ENCODE measurements at regions not wholly inside any gene's neighbourhood (a gene's known extent, or its start where the extent isn't known, plus 50 kb on each side); places are given as distances from the start of the nearest gene placed in this dataset.
"Not testable (repeated sequence)": the region's sequence is repeated elsewhere in the genome, so short reads cannot be mapped to it uniquely, and the experiment has no call there.

- Mint-ChIP-seq H3K9me3 (peaks cover 32% of the 10 kb centered on the region), H3K4me1 (ENCODE audit: low read depth) (no peaks in the 10 kb centered on the region), H3K36me3 (ENCODE audit: low read depth) (no peaks in the 10 kb centered on the region), H3K27ac (no peak overlapping the region), H3K4me3 (no peak overlapping the region), H3K27me3 (no peaks in the 10 kb centered on the region)
- no peak for DNase-seq
These were observed 427.7 kb downstream of the PRELID2 start for GRCh38 chr5:145407300-145408047.

DNA sequence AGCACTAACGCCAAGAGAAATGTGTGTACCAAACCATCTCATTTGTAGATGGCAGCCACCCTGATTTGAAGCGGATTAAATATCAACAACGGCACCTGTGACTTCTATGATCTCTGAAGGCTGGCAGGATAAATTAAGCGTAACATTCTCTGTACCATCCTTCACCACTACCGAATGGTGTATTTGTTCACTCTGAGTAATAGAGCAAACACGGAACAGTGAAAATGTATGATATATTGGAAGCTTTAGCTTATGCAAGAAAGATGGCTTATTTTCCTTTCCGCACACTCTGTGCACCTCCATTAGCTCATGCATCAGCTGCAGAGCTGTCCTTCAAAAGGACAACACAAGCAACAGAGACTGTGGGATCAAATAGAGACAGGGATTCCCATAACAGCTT is 431.1 kb downstream of the PRELID2 start:
- Mint-ChIP-seq H3K9me3 (peaks cover 28% of the 10 kb centered on the region), H3K4me3 (no peak overlapping the region), H3K4me1 (ENCODE audit: low read depth) (no peaks in the 10 kb centered on the region), H3K36me3 (ENCODE audit: low read depth) (no peaks in the 10 kb centered on the region), H3K27me3 (no peaks in the 10 kb centered on the region), H3K27ac (no peak overlapping the region)
- DNase-seq, result no peak

- no peak overlapping the region for H3K4me3 Mint-ChIP-seq
- no peaks in the 10 kb centered on the region for H3K27me3 Mint-ChIP-seq
- no peaks in the 10 kb centered on the region for H3K36me3 Mint-ChIP-seq (ENCODE audit: low read depth)
- no peak overlapping the region for H3K27ac Mint-ChIP-seq
- H3K9me3 Mint-ChIP-seq, result peaks cover 23% of the 10 kb centered on the region
- DNase-seq, result no peak
- no peaks in the 10 kb centered on the region for H3K4me1 Mint-ChIP-seq (ENCODE audit: low read depth)
These were observed 438.3 kb downstream of the PRELID2 start for GRCh38 chr5:145396888-145397287.

- H3K4me1 Mint-ChIP-seq (ENCODE audit: low read depth); H3K27ac Mint-ChIP-seq; H3K36me3 Mint-ChIP-seq (ENCODE audit: low read depth); H3K27me3 Mint-ChIP-seq; H3K4me3 Mint-ChIP-seq; DNase-seq: not testable (repeated sequence)
- peaks cover 23% of the 10 kb centered on the region for H3K9me3 Mint-ChIP-seq
These were observed 440.0 kb downstream of the PRELID2 start for GRCh38 chr5:145395151-145395550.

DNA sequence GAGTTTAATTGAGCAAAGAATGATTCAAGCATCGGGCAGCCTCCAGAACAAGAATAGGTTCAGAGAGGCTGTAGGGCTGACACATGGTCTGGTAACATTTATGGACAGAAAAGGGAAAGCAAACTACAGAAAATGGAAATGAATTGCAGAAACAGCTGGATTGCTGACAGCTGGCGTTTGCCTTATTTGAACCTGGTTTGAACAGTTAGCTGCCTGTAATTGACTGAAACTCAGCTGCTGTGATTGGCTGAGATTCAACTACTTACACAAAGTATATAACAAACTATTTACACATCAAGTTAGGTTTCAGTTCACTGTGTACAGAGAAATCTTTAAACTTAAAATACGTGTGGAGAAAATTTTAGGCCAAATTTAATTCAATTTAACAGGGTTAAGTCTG is 441.7 kb downstream of the PRELID2 start:
- no peaks in the 10 kb centered on the region for H3K36me3 Mint-ChIP-seq (ENCODE audit: low read depth)
- peaks cover 22% of the 10 kb centered on the region for H3K9me3 Mint-ChIP-seq
- H3K4me1 Mint-ChIP-seq (ENCODE audit: low read depth), result no peaks in the 10 kb centered on the region
- H3K27ac Mint-ChIP-seq, result no peak overlapping the region
- no peak for DNase-seq
- no peaks in the 10 kb centered on the region for H3K27me3 Mint-ChIP-seq
- no peak overlapping the region for H3K4me3 Mint-ChIP-seq

DNA sequence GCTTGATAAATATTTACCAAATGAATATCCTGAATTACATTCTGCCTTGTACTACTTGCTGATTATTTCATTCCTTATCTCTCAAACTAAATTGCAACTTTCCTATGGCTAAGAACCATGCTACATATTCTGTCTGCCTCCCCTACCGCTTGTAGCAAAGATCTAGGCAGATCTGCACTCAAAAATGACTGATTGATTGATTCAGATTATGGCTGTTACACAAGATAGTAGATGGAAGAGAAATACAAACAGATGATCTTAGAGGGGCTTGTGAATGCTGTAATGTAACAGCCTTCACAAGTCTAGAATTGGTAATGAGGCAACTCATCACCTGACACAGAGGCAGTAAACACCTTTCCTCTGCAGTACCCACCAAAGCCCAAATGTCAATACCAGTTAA is 446.1 kb downstream of the PRELID2 start:
- Mint-ChIP-seq H3K4me1 (ENCODE audit: low read depth) (no peaks in the 10 kb centered on the region), H3K9me3 (peaks cover 20% of the 10 kb centered on the region), H3K27me3 (no peaks in the 10 kb centered on the region), H3K4me3 (no peak overlapping the region), H3K27ac (no peak overlapping the region), H3K36me3 (ENCODE audit: low read depth) (no peaks in the 10 kb centered on the region)
- DNase-seq, result no peak

DNA sequence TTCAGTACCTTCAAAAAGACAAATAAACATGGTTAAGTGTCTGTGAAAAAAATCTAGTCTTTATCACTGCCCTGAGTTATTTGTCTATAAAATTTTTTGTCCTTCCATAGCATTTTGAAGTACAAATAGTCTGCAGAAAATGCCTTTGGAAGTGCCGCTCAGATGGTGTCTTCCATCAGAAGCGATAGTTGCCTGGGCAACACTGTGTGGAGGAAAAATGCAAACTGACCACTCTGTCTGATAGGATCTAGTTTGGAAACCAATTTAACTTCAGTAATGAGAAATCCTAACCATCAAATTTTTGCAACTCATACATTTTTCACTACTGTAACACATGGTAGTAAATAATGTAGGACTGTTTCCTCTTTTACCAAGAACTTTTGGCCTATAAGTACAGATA is 449.9 kb downstream of the PRELID2 start:
- Mint-ChIP-seq H3K27ac (no peak overlapping the region), H3K27me3 (no peaks in the 10 kb centered on the region)

GRCh38 chr5:145378226-145378625 is 456.9 kb downstream of the PRELID2 start:
- DNase-seq, result no peak
- Mint-ChIP-seq H3K27ac (no peak overlapping the region), H3K9me3 (peaks cover 39% of the 10 kb centered on the region), H3K27me3 (no peaks in the 10 kb centered on the region), H3K4me1 (ENCODE audit: low read depth) (no peaks in the 10 kb centered on the region), H3K4me3 (no peak overlapping the region), H3K36me3 (ENCODE audit: low read depth) (no peaks in the 10 kb centered on the region)

More for the DNA sequence above, 449.9 kb downstream of the PRELID2 start:
- Mint-ChIP-seq H3K4me3 (no peak overlapping the region), H3K9me3 (peaks cover 10% of the 10 kb centered on the region), H3K4me1 (ENCODE audit: low read depth) (no peaks in the 10 kb centered on the region), H3K36me3 (ENCODE audit: low read depth) (no peaks in the 10 kb centered on the region)
- no peak for DNase-seq

DNA sequence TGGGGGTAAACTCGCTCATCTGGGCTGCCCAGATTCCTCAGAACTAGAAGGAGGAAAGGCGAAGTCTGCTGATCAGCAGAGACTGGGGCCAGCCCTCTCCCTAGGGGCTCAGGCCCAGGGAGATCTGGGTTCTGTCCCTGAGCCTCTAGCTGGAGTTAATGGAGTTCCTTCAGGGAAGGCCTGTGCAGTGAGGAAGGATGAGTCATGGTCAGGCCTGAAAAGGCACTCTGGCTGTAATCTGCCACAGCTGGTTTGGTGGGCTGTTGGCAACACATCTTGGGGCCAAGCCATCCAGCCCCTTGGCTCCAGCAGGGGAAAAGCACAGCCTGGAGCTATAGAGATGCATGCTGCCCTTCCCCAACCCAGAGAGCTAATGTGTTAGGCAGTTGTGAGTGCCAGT is 459.6 kb downstream of the PRELID2 start:
- no peak overlapping the region for H3K4me3 Mint-ChIP-seq
- H3K9me3 Mint-ChIP-seq, result peaks cover 45% of the 10 kb centered on the region
- H3K27ac Mint-ChIP-seq, result no peak overlapping the region
- H3K4me1 Mint-ChIP-seq (ENCODE audit: low read depth), result no peaks in the 10 kb centered on the region
- no peaks in the 10 kb centered on the region for H3K36me3 Mint-ChIP-seq (ENCODE audit: low read depth)
- H3K27me3 Mint-ChIP-seq, result no peaks in the 10 kb centered on the region
- no peak for DNase-seq

DNA sequence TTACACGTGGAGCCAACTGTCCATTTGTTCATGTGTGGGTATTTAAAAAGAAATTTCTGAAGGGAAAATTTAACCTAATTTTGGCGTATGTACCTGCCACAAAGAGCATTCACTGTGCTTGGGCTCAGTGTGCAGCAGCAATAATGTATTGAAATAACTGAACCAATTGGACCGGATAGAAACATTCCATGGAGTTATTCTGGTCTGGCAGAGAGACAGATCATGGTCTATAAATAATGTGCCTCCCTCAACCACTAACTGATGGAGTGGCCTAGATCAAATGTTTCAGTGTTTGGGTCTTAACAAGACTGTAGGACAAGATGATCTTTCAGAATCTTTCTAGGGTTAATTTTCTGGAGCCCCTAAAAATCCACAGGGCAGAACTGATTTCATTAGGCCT is 469.7 kb downstream of the PRELID2 start:
- Mint-ChIP-seq H3K27me3 (no peaks in the 10 kb centered on the region), H3K36me3 (ENCODE audit: low read depth) (no peaks in the 10 kb centered on the region), H3K9me3 (peaks cover 4% of the 10 kb centered on the region), H3K4me3 (no peak overlapping the region), H3K27ac (no peak overlapping the region), H3K4me1 (ENCODE audit: low read depth) (no peaks in the 10 kb centered on the region)
- no peak for DNase-seq

GRCh38 chr5:145362266-145362665 is 472.9 kb downstream of the PRELID2 start:
- H3K27me3 Mint-ChIP-seq, result no peaks in the 10 kb centered on the region
- no peaks in the 10 kb centered on the region for H3K36me3 Mint-ChIP-seq (ENCODE audit: low read depth)
- no peak overlapping the region for H3K27ac Mint-ChIP-seq
- peaks cover 8% of the 10 kb centered on the region for H3K9me3 Mint-ChIP-seq
- DNase-seq, result no peak
- H3K4me1 Mint-ChIP-seq (ENCODE audit: low read depth), result no peaks in the 10 kb centered on the region
- no peak overlapping the region for H3K4me3 Mint-ChIP-seq

- H3K27me3 Mint-ChIP-seq, result no peaks in the 10 kb centered on the region
- H3K9me3 Mint-ChIP-seq, result peaks cover 10% of the 10 kb centered on the region
- no peak overlapping the region for H3K4me3 Mint-ChIP-seq
- H3K36me3 Mint-ChIP-seq (ENCODE audit: low read depth), result no peaks in the 10 kb centered on the region
- no peak overlapping the region for H3K27ac Mint-ChIP-seq
- no peaks in the 10 kb centered on the region for H3K4me1 Mint-ChIP-seq (ENCODE audit: low read depth)
- DNase-seq, result no peak
These were observed 474.2 kb downstream of the PRELID2 start for GRCh38 chr5:145360936-145361335.

GRCh38 chr5:145350513-145350912 is 484.6 kb downstream of the PRELID2 start:
- Mint-ChIP-seq H3K36me3 (ENCODE audit: low read depth) (no peaks in the 10 kb centered on the region), H3K9me3 (no peaks in the 10 kb centered on the region), H3K4me1 (ENCODE audit: low read depth) (no peaks in the 10 kb centered on the region), H3K4me3 (no peak overlapping the region), H3K27me3 (no peaks in the 10 kb centered on the region), H3K27ac (no peak overlapping the region)
- DNase-seq, result no peak

DNA sequence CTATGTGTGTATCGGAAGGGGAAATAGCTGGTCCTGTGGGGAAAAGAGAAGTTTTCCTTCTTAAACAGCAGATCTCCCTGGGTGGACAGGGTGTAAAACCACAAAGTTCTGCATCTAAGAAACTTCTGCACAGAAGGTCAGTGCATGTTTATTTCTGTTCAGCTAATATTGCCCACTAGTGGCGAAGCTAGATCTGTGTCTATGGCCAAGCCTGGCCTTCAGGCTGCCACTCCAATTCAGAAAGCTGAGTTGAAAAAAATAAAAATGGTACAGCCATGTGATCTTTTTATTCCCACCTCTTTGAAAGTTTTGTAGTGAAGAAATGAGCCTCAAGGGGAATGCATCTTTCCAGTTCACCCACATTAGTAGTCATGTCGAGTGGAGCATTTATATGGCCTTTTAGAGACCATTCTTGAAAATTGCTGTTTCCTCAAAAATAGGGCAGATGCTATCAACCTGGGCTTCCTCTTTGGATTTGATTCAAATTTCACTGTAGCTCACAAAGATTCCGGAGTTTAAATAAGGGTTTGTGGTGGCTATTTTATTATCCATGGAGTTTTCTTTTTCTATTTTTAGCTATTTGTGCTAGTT is 488.0 kb downstream of the PRELID2 start:
- H3K9me3 Mint-ChIP-seq, result no peaks in the 10 kb centered on the region
- no peaks in the 10 kb centered on the region for H3K4me1 Mint-ChIP-seq (ENCODE audit: low read depth)

DNA sequence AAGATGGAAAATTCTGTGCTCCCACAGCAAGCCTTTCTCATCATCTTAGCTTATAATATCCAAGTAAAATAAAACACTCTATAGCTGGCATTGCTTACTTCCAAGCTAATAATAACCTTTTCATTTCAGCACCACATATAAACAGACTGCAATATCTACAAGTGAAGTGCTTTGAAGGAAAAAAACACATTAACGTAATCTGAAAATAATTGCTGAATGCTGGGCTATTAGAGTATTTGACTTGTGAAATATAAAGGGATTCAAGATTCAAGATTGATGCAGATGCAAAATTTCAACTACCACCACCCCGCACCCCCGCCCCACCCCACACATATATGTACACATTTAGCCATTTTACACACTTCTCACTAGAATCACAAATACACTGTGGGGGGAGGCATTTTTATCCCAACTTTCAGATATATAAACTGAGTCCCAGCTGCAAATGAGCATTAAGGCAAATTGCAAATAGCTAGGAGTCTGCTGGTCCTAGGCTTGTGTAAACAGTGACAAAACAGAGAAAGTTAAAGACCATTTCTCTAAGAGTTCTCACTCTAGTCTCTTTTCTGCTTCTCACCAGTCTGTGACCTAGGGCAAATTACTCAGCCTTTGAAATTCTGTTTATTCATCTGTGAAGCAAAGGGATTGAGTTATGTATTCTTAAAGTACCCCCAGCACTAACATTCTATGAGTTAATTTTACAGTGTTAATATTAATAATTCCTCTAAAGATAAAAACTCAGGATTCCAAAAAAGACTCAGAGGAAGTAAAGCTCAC is 489.4 kb downstream of the PRELID2 start:
- Mint-ChIP-seq H3K4me3 (no peak overlapping the region), H3K36me3 (ENCODE audit: low read depth) (no peaks in the 10 kb centered on the region), H3K9me3 (peaks cover 3% of the 10 kb centered on the region), H3K4me1 (ENCODE audit: low read depth) (no peaks in the 10 kb centered on the region), H3K27me3 (no peaks in the 10 kb centered on the region), H3K27ac (no peak overlapping the region)
- no peak for DNase-seq

More for the DNA sequence above, 488.0 kb downstream of the PRELID2 start:
- Mint-ChIP-seq H3K4me3 (no peak overlapping the region), H3K27ac (no peak overlapping the region), H3K27me3 (no peaks in the 10 kb centered on the region), H3K36me3 (ENCODE audit: low read depth) (no peaks in the 10 kb centered on the region)
- no peak for DNase-seq
